ENCODE measurements at regions not wholly inside any gene's neighbourhood (a gene's known extent, or its start where the extent isn't known, plus 50 kb on each side); places are given as distances from the start of the nearest gene placed in this dataset.
"Not testable (repeated sequence)": the region's sequence is repeated elsewhere in the genome, so short reads cannot be mapped to it uniquely, and the experiment has no call there.

DNA sequence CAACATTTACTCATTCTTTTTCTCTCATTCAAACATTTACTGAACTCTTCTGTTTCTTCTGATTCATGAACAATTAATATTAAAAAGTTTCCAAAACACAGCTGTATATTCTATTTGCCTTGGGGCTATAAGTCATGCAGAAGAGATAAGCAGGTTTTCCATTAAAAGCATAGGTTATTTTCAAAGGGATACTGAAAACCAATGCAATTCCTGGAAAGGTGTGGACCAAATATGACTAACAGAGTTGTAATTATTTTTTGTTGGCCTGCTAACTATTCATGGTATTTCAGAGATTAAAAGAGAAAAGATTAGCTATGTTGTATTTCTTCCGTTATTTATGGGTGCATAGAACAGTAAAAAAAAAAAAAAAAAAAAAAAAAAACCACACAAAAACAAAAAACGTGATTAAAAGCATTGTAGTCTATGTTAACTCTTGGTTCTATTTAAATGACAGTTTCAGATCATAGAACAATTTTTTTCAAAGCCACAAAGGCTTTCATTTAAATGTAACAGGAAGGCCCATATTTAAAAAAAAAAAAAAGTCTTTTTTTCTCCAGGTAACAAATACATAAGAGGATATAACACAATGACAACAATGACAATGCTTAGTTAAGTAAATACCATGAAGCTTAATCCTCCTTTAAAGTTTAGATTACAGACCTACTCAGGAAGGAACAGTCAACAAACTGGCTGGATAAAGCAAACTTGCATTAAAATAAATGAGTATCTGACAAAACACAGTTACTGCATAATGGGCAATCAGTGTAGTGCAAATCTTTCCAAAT is 1042.9 kb downstream of the GATA3 start:
- peaks cover 13% of the 10 kb centered on the region for H3K4me1 Mint-ChIP-seq
- H3K36me3 Mint-ChIP-seq (ENCODE audit: low read depth) = no peaks in the 10 kb centered on the region
- ATAC-seq (replicated peaks) = no peak
- no peak overlapping the region for H3K4me3 Mint-ChIP-seq
- no peaks in the 10 kb centered on the region for H3K27me3 Mint-ChIP-seq
- H3K27ac Mint-ChIP-seq = no peak overlapping the region
- no peaks in the 10 kb centered on the region for H3K9me3 Mint-ChIP-seq

GRCh38 chr10:9097991-9098306 is 1043.5 kb downstream of the GATA3 start:
- H3K4me3 Mint-ChIP-seq = no peak overlapping the region
- H3K9me3 Mint-ChIP-seq = no peaks in the 10 kb centered on the region
- H3K27me3 Mint-ChIP-seq = no peaks in the 10 kb centered on the region
- peaks cover 9% of the 10 kb centered on the region for H3K4me1 Mint-ChIP-seq
- H3K36me3 Mint-ChIP-seq (ENCODE audit: low read depth) = no peaks in the 10 kb centered on the region
- no peak overlapping the region for H3K27ac Mint-ChIP-seq
- no peak for ATAC-seq (replicated peaks)

- no peak overlapping the region for H3K27ac Mint-ChIP-seq
- no peak overlapping the region for H3K4me3 Mint-ChIP-seq
These were observed 1047.5 kb downstream of the GATA3 start for GRCh38 chr10:9102026-9102425.

GRCh38 chr10:9103301-9103700 is 1048.8 kb downstream of the GATA3 start:
- Mint-ChIP-seq H3K9me3 (no peaks in the 10 kb centered on the region), H3K4me3 (no peak overlapping the region), H3K27ac (no peak overlapping the region), H3K4me1 (no peaks in the 10 kb centered on the region), H3K36me3 (ENCODE audit: low read depth) (no peaks in the 10 kb centered on the region), H3K27me3 (no peaks in the 10 kb centered on the region)
- ATAC-seq (replicated peaks) = no peak

More at GRCh38 chr10:9102026-9102425, 1047.5 kb downstream of the GATA3 start:
- Mint-ChIP-seq H3K36me3 (ENCODE audit: low read depth) (no peaks in the 10 kb centered on the region), H3K27me3 (no peaks in the 10 kb centered on the region), H3K4me1 (no peaks in the 10 kb centered on the region), H3K9me3 (no peaks in the 10 kb centered on the region)
- ATAC-seq (replicated peaks) = no peak

GRCh38 chr10:9111976-9112375 is 1057.5 kb downstream of the GATA3 start:
- Mint-ChIP-seq H3K4me3 (no peak overlapping the region), H3K27ac (no peak overlapping the region), H3K4me1 (no peaks in the 10 kb centered on the region), H3K36me3 (ENCODE audit: low read depth) (no peaks in the 10 kb centered on the region), H3K9me3 (no peaks in the 10 kb centered on the region), H3K27me3 (no peaks in the 10 kb centered on the region)
- ATAC-seq (replicated peaks) = no peak

- Mint-ChIP-seq H3K4me1 (no peaks in the 10 kb centered on the region), H3K4me3 (no peak overlapping the region), H3K27ac (no peak overlapping the region), H3K27me3 (peaks cover 4% of the 10 kb centered on the region), H3K36me3 (ENCODE audit: low read depth) (no peaks in the 10 kb centered on the region), H3K9me3 (no peaks in the 10 kb centered on the region)
- ATAC-seq (replicated peaks) = no peak
These were observed 1072.2 kb downstream of the GATA3 start for GRCh38 chr10:9126728-9127127.

DNA sequence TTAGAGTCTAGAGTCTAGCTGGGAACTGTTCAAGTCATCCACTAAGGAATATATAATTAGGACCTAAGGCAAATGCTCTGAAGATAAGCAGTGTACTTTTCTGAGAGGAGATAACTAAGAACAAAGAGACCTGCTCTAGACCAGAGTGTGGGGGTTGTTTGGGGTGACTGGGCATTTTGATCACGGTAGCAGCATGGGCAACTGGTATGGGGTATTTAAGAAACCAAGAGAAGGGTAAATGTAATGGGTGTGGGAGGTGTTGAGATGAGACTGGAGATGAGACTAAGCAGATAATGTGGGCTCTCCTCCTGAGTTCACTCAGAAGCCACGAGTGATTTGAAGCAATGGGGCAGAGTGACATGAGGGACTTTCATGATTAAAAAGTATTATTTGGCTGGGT is 1082.9 kb downstream of the GATA3 start:
- no peaks in the 10 kb centered on the region for H3K27me3 Mint-ChIP-seq
- ATAC-seq (replicated peaks) = no peak
- H3K36me3 Mint-ChIP-seq (ENCODE audit: low read depth) = no peaks in the 10 kb centered on the region
- H3K9me3 Mint-ChIP-seq = no peaks in the 10 kb centered on the region
- H3K4me3 Mint-ChIP-seq = no peak overlapping the region
- no peak overlapping the region for H3K27ac Mint-ChIP-seq
- H3K4me1 Mint-ChIP-seq = no peaks in the 10 kb centered on the region

DNA sequence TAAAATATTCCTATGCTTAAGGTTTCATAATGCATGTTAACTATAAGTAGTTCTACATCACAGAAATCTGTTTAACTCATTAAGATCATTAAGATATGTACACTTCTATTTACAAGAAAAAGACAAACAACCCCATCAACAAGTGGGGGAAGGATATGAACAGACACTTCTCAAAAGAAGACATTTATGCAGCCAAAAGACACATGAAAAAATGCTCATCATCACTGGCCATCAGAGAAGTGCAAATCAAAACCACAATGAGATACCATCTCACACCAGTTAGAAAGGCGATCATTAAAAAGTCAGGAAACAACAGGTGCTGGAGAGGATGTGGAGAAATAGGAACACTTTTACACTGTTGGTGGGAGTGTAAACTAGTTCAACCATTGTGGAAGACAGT is 1084.3 kb downstream of the GATA3 start:
- H3K27me3 Mint-ChIP-seq; ATAC-seq (replicated peaks); H3K9me3 Mint-ChIP-seq; H3K4me1 Mint-ChIP-seq; H3K4me3 Mint-ChIP-seq; H3K27ac Mint-ChIP-seq; H3K36me3 Mint-ChIP-seq (ENCODE audit: low read depth): not testable (repeated sequence)

DNA sequence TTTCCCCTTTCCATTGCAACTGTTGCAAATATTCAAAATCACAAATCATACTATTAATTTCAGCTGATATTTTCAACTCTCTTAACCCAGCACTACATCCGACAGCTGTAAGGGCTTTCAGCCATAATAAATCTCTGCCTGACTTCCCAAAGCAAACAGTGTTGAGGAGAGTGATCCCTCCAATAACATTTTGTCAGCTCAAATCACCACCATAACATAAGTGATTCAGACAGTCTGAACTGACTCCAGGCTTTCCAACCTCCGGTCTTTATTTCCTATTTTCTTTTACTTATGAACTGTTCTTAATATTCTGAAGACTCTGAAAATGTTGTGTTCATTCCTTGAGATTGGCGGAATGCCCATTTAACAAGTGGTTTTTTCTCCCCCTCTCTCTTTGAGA is 1085.9 kb downstream of the GATA3 start:
- no peak overlapping the region for H3K4me3 Mint-ChIP-seq
- no peak overlapping the region for H3K27ac Mint-ChIP-seq
- no peak for ATAC-seq (replicated peaks)
- H3K4me1 Mint-ChIP-seq = no peaks in the 10 kb centered on the region
- no peaks in the 10 kb centered on the region for H3K9me3 Mint-ChIP-seq
- no peaks in the 10 kb centered on the region for H3K27me3 Mint-ChIP-seq
- H3K36me3 Mint-ChIP-seq (ENCODE audit: low read depth) = no peaks in the 10 kb centered on the region

- Mint-ChIP-seq H3K27ac (no peak overlapping the region), H3K9me3 (no peaks in the 10 kb centered on the region), H3K36me3 (ENCODE audit: low read depth) (no peaks in the 10 kb centered on the region), H3K27me3 (peaks cover 7% of the 10 kb centered on the region), H3K4me1 (no peaks in the 10 kb centered on the region), H3K4me3 (no peak overlapping the region)
- no peak for ATAC-seq (replicated peaks)
These were observed 1093.0 kb downstream of the GATA3 start for GRCh38 chr10:9147475-9147874.

DNA sequence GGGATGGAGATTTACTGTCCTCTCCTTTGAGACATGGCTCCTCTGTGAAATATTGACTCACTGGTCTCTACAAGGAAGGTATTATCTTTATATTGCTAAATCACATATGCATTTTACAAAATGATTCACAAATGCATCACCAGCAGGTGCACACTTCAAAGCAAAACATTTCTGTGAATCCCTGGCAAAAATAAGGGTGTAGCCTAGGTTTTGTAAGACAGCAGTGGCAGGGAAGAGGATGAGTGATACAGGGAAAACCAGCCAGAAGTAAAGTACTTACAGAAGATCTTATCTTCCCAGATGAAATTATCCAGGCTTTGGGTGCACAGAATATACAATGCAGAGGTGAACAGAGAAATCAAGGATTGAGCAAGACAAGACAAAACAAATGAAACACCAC is 1094.6 kb downstream of the GATA3 start:
- no peak overlapping the region for H3K27ac Mint-ChIP-seq
- no peak overlapping the region for H3K4me3 Mint-ChIP-seq
- no peaks in the 10 kb centered on the region for H3K4me1 Mint-ChIP-seq
- no peak for ATAC-seq (replicated peaks)
- H3K36me3 Mint-ChIP-seq (ENCODE audit: low read depth) = no peaks in the 10 kb centered on the region
- H3K27me3 Mint-ChIP-seq = peaks cover 11% of the 10 kb centered on the region
- H3K9me3 Mint-ChIP-seq = no peaks in the 10 kb centered on the region

- not testable (repeated sequence) for H3K9me3 Mint-ChIP-seq; H3K4me3 Mint-ChIP-seq; H3K4me1 Mint-ChIP-seq; H3K27ac Mint-ChIP-seq; ATAC-seq (replicated peaks); H3K36me3 Mint-ChIP-seq (ENCODE audit: low read depth)
- peaks cover 25% of the 10 kb centered on the region for H3K27me3 Mint-ChIP-seq
These were observed 1098.6 kb downstream of the GATA3 start for GRCh38 chr10:9153057-9153456.

DNA sequence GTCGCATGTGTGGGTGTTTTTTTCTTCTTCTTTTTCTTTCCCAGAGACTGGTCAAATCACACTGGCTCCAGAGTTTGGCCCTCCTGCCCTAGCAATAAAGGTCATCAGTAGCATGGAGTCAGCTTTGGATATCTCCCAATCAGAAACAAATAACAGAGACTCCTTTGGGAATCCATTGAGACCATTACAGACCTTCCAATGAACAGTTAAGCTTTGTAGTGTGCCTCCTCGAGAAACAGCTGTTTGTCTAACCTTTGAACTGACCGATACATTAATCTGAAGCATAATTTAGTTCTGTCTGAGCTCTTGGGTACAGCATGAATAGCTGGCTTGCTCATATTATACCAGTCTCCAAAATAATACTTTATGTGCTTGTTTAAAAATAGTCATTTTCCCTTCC is 1103.2 kb downstream of the GATA3 start:
- H3K9me3 Mint-ChIP-seq = peaks cover 14% of the 10 kb centered on the region
- H3K4me1 Mint-ChIP-seq = no peaks in the 10 kb centered on the region
- no peak overlapping the region for H3K27ac Mint-ChIP-seq
- peaks cover 31% of the 10 kb centered on the region for H3K27me3 Mint-ChIP-seq
- no peak for ATAC-seq (replicated peaks)
- no peaks in the 10 kb centered on the region for H3K36me3 Mint-ChIP-seq (ENCODE audit: low read depth)
- no peak overlapping the region for H3K4me3 Mint-ChIP-seq

GRCh38 chr10:9158675-9159074 is 1104.2 kb downstream of the GATA3 start:
- Mint-ChIP-seq H3K9me3 (peaks cover 14% of the 10 kb centered on the region), H3K27me3 (peaks cover 31% of the 10 kb centered on the region), H3K36me3 (ENCODE audit: low read depth) (no peaks in the 10 kb centered on the region), H3K4me1 (no peaks in the 10 kb centered on the region), H3K4me3 (no peak overlapping the region), H3K27ac (no peak overlapping the region)
- no peak for ATAC-seq (replicated peaks)

DNA sequence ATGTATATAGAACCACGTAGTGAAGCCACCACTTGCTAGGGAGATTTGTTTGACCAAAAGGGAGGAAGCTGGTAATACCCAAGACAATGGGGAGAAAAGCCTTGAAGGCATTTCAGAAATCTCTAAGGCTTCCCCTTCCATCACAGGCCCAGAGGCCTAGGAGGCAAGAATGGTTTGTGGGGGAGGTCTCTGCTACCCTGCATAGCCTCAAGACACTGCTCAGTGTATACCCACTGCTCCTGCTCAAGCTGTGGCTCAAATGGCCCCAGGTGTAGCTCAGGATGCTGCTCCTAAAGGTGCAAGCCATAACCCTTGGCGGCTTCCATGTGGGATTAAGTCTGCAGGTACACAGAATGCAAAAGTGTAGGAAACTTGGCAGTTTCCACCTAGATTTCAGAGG is 1105.8 kb downstream of the GATA3 start:
- H3K36me3 Mint-ChIP-seq (ENCODE audit: low read depth) = no peaks in the 10 kb centered on the region
- H3K9me3 Mint-ChIP-seq = peaks cover 14% of the 10 kb centered on the region
- peaks cover 23% of the 10 kb centered on the region for H3K27me3 Mint-ChIP-seq
- no peak overlapping the region for H3K4me3 Mint-ChIP-seq
- no peak overlapping the region for H3K27ac Mint-ChIP-seq
- no peaks in the 10 kb centered on the region for H3K4me1 Mint-ChIP-seq
- no peak for ATAC-seq (replicated peaks)

GRCh38 chr10:9163699-9164098 is 1109.2 kb downstream of the GATA3 start:
- H3K36me3 Mint-ChIP-seq (ENCODE audit: low read depth) = no peaks in the 10 kb centered on the region
- ATAC-seq (replicated peaks) = no peak
- no peak overlapping the region for H3K27ac Mint-ChIP-seq

More at GRCh38 chr10:9163699-9164098, 1109.2 kb downstream of the GATA3 start:
- Mint-ChIP-seq H3K27me3 (peaks cover 4% of the 10 kb centered on the region), H3K4me1 (no peaks in the 10 kb centered on the region), H3K4me3 (no peak overlapping the region), H3K9me3 (peaks cover 9% of the 10 kb centered on the region)

Data from activated T-helper 17 cell treated with anti-CD3 and anti-CD28 coated beads, Interleukin-2, amount 50 U/mL, for 72 hours (primary cell).